ENCODE measurements at regions not wholly inside any gene's neighbourhood (a gene's known extent, or its start where the extent isn't known, plus 50 kb on each side); places are given as distances from the start of the nearest gene placed in this dataset.
A peak's percentile ranks its signal among the peaks of the same experiment; 100 is the strongest.

DNA sequence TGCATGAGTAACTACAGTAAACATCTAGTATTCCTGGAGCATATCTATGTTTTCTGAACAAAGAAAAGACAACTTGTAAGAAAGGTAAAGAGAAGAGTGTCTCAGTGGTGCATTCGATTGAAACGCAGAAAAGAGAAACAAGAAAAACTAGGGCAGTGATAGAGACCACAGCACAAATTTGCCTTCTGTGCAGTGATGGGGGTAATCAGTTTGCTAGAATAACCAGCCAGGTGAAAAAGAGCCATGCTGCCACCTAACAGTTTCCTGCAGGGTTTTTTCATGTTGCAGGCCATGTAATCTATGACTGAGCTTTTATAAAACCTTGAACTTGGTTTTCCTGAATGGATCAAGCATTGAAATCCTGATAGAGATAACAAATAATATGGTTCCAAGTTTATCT, 198.4 kb upstream of the MEF2C start:
- Histone ChIP-seq H3K27ac (no peak overlapping the region), H4K20me1 (ENCODE audit: insufficient read depth, poor library complexity, severe bottlenecking) (no peaks in the 10 kb centered on the region), H3K4me3 (no peak overlapping the region), H2AFZ (no peak overlapping the region), H3K4me1 (ENCODE audit: insufficient read depth) (no peaks in the 10 kb centered on the region), H3K36me3 (replicated peaks; ENCODE audit: insufficient read depth, low read depth) (no peaks in the 10 kb centered on the region), H3K27me3 (no peaks in the 10 kb centered on the region), H3K79me2 (no peaks in the 10 kb centered on the region), H3K9me2 (replicated peaks; ENCODE audit: insufficient read depth) (no peaks in the 10 kb centered on the region), H3K9me3 (ENCODE audit: low read depth) (no peaks in the 10 kb centered on the region), H3K4me2 (no peak overlapping the region)
- TF ChIP-seq EZH2phosphoT487 (IDR thresholded peaks at IDR 0.05; ENCODE audit: low read depth, severe bottlenecking, unreplicated experiment) (no peak), CTCF (IDR thresholded peaks at IDR 0.05; ENCODE audit: poor library complexity) (no peak), EZH2 (IDR thresholded peaks at IDR 0.05; ENCODE audit: borderline replicate concordance) (no peak)
- 96% methylated on average over 2 of the region's 2 CpGs for WGBS (ENCODE audit: low lambda C conversion rate, missing lambda C conversion rate)
- DNase-seq (ENCODE audit: low spot score): no peak

- no peak overlapping the region for H3K27ac ChIP-seq
- no peaks in the 10 kb centered on the region for H3K9me2 ChIP-seq (replicated peaks; ENCODE audit: insufficient read depth)
- H3K27me3 ChIP-seq: no peaks in the 10 kb centered on the region
- no peaks in the 10 kb centered on the region for H3K79me2 ChIP-seq
- H2AFZ ChIP-seq: no peak overlapping the region
- no peaks in the 10 kb centered on the region for H4K20me1 ChIP-seq (ENCODE audit: insufficient read depth, poor library complexity, severe bottlenecking)
- TF ChIP-seq EZH2phosphoT487 (IDR thresholded peaks at IDR 0.05; ENCODE audit: low read depth, severe bottlenecking, unreplicated experiment): no peak
- TF ChIP-seq EZH2 (IDR thresholded peaks at IDR 0.05; ENCODE audit: borderline replicate concordance): no peak
- TF ChIP-seq CTCF (IDR thresholded peaks at IDR 0.05; ENCODE audit: poor library complexity): no peak
- no peaks in the 10 kb centered on the region for H3K4me1 ChIP-seq (ENCODE audit: insufficient read depth)
- no peak for DNase-seq (ENCODE audit: low spot score)
- no peaks in the 10 kb centered on the region for H3K9me3 ChIP-seq (ENCODE audit: low read depth)
- WGBS (ENCODE audit: low lambda C conversion rate, missing lambda C conversion rate): 87% methylated on average over 5 of the region's 5 CpGs
- H3K4me2 ChIP-seq: no peak overlapping the region
- no peak overlapping the region for H3K4me3 ChIP-seq
- H3K36me3 ChIP-seq (replicated peaks; ENCODE audit: insufficient read depth, low read depth): no peaks in the 10 kb centered on the region
Measured at GRCh38 chr5:89080467-89081116, 197.6 kb upstream of the MEF2C start.

- TF ChIP-seq EZH2 (IDR thresholded peaks at IDR 0.05; ENCODE audit: borderline replicate concordance): no peak
- no peak for TF ChIP-seq EZH2phosphoT487 (IDR thresholded peaks at IDR 0.05; ENCODE audit: low read depth, severe bottlenecking, unreplicated experiment)
- TF ChIP-seq CTCF (IDR thresholded peaks at IDR 0.05; ENCODE audit: poor library complexity): no peak
- no peak overlapping the region for H3K27ac ChIP-seq
- H3K4me3 ChIP-seq: no peak overlapping the region
- no peaks in the 10 kb centered on the region for H3K27me3 ChIP-seq
- no peaks in the 10 kb centered on the region for H3K79me2 ChIP-seq
- no peak overlapping the region for H3K4me2 ChIP-seq
- H3K9me3 ChIP-seq (ENCODE audit: low read depth): no peaks in the 10 kb centered on the region
- H3K4me1 ChIP-seq (ENCODE audit: insufficient read depth): peaks cover 4% of the 10 kb centered on the region
- 67% methylated on average over 11 of the region's 11 CpGs for WGBS (ENCODE audit: low lambda C conversion rate, missing lambda C conversion rate)
- no peaks in the 10 kb centered on the region for H3K9me2 ChIP-seq (replicated peaks; ENCODE audit: insufficient read depth)
- H4K20me1 ChIP-seq (ENCODE audit: insufficient read depth, poor library complexity, severe bottlenecking): no peaks in the 10 kb centered on the region
- DNase-seq (ENCODE audit: low spot score): no peak
- peak overlapping the region; percentile 13 for H2AFZ ChIP-seq
- H3K36me3 ChIP-seq (replicated peaks; ENCODE audit: insufficient read depth, low read depth): no peaks in the 10 kb centered on the region
Measured at GRCh38 chr5:89072842-89073672, 190.1 kb upstream of the MEF2C start.
